EL (cell line): ENCODE measurements at regions not wholly inside any gene's neighbourhood (a gene's known extent, or its start where the extent isn't known, plus 50 kb on each side); places are given as distances from the start of the nearest gene placed in this dataset.
A peak's percentile ranks its signal among the peaks of the same experiment; 100 is the strongest.

ENCODE experiments used
- DNase-seq: peaks from one replicate; pipeline ENCODE4 v3.0.0-alpha.2; 2016

- DNase-seq: no peak
Observed at GRCh38 chr4:74878323-74878722, 54.6 kb upstream of the PARM1 start.

DNA sequence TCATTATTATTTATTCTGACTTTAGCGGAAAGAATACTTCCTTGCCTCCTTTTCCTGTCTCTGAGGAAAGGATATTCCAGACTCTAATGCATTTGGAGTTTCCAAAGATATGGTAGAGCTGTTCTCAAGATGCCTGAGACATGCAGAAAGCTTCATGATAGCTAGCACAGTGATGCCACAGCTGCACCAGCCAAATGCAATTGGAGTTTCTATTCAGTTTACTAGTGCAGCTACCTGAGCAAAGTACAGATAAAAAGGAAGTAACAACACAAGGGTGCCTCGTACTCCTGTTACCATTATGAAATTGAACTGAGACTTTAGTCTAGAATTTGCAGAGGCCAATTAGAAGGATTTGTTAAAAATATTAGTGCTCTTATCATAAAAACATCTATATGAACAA lies 57.5 kb upstream of the PARM1 start:
- no peak for DNase-seq

GRCh38 chr4:74874753-74875367 lies 58.1 kb upstream of the PARM1 start:
- peak; percentile 63 for DNase-seq

GRCh38 chr4:74873545-74874301 lies 59.2 kb upstream of the PARM1 start:
- no peak for DNase-seq

DNA sequence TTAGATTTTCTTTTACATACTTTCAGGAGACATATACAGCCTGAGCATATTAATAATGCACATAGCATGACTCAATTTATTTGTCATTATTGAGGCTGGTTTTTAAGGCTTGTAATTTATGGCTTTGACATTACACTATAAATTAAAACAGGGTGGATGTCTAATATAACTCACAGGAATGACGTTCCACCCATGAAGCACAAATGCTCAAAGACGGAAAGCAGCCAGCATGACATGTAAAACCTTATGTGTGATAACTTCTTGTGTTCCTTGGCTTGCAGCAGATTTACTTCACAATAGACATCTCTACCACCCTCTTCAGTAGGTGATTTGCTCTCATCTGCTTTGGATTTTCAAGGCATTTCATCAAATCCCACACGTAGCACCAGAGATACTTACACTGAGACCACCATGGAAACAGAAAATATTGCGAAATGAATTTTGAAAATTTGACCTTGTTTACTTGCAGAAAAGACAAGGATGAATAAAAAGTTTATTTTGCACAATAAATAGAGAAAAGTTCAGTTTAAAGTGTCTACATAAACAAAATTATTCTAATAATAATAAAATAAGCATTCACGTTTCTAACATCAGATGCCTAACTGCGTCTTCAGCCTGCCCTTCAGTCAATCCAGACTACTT lies 64.7 kb upstream of the BTC start:
- no peak for DNase-seq

DNA sequence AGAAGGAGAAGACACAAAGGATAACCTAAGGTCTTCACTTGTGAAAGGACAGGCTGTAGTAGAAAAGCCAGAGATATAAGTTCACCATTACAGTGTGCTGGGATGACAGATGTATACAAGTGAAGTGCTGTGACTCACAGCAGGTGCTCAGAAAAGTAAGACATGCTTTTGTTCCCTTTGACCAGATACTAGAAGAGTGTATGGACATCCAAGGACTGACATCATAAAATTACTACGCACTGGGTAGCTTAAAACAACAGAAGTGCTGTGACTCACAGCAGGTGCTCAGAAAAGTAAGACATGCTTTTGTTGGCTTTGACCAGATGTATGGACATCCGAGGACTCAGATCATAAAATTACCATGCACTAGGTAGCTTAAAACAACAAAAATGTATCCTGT lies 61.6 kb upstream of the BTC start:
- DNase-seq: no peak

DNA sequence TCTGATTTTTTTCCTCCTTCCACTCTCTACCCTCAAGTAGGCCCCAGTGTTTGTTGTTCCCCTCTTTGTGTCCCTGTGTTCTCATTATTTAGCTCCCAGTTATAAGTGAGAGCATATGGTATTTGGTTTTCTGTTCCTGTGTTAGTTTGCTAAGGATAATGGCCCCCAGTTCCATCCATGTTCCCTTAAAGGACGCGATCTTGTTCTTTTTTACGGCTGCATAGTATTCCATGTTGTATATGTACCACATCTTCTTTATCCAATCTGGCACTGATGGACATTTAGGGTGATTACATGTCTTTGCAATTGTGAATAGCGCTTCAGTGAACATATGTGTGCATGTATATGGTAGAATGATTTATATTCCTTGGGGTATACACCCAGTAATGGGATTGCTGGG lies 54.5 kb upstream of the BTC start:
- DNase-seq: no peak

DNA sequence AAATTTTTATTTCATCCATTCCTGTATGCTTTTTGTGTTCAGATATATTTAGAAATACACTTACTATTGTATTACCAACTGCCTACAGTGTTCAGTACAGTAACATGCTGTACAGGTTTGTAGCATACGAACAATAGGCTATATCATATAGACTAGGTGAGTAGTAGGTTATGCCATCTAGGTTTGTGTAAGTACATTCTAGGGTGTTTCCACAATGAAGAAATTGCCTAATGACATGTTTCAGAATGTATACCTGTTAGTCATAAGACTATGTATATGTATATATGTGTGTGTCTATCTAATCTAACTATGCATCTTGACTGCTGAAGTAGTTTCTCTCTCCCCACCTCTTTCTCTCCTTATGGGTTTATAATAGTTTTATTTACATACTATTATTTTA lies 51.5 kb upstream of the BTC start:
- DNase-seq: no peak
